Stimulated activated naive CD8-positive, alpha-beta T cell treated with anti-CD3 and anti-CD28 coated beads, Interleukin-15, Interleukin-2, amounts not matched to agents 100 ng/mL and 50 ng/mL, for 24 hours (primary cell): ENCODE measurements at regions not wholly inside any gene's neighbourhood (a gene's known extent, or its start where the extent isn't known, plus 50 kb on each side); places are given as distances from the start of the nearest gene placed in this dataset.

Source experiments
- H3K27ac Mint-ChIP-seq: one replicate; pipeline ENCODE4 v1.8.0; 2021; ENCODE audit warnings: mild to moderate bottlenecking, mixed read lengths
- H3K27me3 Mint-ChIP-seq: one replicate; pipeline ENCODE4 v1.8.0; 2021; ENCODE audit warnings: mixed read lengths
- H3K36me3 Mint-ChIP-seq: one replicate; pipeline ENCODE4 v1.8.0; 2021; ENCODE audit warnings: low read depth, mixed read lengths
- H3K4me1 Mint-ChIP-seq: one replicate; pipeline ENCODE4 v1.8.0; 2021; ENCODE audit warnings: low read depth, mixed read lengths
- H3K4me3 Mint-ChIP-seq: one replicate; pipeline ENCODE4 v1.8.0; 2021; ENCODE audit warnings: mild to moderate bottlenecking, mixed read lengths
- H3K9me3 Mint-ChIP-seq: one replicate; pipeline ENCODE4 v1.8.0; 2021; ENCODE audit warnings: mixed read lengths

DNA sequence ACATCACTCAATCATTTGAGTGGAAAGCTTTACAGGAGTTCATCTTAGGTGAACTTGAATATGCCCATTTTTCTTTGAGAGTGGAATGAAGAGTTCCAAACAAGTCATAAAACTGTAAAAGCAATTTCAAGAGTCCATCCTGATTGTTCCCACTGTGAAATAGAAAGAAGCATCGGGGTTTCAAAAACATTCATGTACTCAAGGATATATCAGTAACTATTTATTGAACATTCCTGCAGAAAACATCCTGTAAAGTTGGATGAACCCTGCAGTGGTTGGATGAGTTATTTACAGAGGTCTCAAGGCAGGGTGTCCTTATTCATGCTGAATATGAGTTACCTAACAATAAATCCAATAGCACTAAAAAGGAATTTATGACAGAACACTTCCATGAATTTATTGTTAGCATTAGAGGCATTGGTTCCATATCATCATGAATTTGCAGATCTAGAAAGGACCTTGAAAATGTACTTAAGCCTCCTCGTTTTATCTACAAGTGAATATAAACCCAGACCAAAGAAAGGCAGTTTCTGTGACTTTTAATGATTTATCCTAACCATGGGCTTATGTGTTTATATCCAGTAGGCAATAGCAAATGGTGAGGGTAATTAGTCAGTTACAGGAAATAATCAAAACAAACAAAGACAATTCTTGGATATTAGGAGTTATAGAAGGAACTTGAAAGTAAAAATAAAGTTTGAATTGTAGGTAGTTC, 361.9 kb upstream of the KCNMB2 start:
- Mint-ChIP-seq H3K9me3 (no peaks in the 10 kb centered on the region), H3K4me1 (no peaks in the 10 kb centered on the region), H3K4me3 (no peak overlapping the region), H3K27me3 (no peaks in the 10 kb centered on the region), H3K36me3 (no peaks in the 10 kb centered on the region), H3K27ac (no peak overlapping the region)

DNA sequence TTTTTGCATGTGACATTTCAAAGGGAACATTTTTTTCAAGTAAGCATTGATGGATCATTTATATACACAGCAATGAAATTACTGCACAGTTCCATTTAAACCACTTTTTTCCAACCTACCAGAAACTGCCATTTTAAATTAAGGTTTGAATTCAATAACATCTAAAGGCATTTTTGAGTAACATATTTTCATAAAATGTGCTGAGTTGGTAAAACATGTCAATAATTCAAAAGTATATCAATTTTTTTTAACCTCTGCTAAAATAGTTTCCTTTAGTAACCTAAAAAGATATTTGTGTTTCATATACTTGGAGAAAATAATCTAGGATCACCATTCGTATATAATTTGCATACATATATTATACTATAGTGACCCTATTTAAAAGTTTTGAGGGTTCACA, 355.1 kb upstream of the KCNMB2 start:
- no peaks in the 10 kb centered on the region for H3K36me3 Mint-ChIP-seq
- no peaks in the 10 kb centered on the region for H3K4me1 Mint-ChIP-seq
- no peaks in the 10 kb centered on the region for H3K27me3 Mint-ChIP-seq
- no peak overlapping the region for H3K4me3 Mint-ChIP-seq
- no peak overlapping the region for H3K27ac Mint-ChIP-seq
- no peaks in the 10 kb centered on the region for H3K9me3 Mint-ChIP-seq

DNA sequence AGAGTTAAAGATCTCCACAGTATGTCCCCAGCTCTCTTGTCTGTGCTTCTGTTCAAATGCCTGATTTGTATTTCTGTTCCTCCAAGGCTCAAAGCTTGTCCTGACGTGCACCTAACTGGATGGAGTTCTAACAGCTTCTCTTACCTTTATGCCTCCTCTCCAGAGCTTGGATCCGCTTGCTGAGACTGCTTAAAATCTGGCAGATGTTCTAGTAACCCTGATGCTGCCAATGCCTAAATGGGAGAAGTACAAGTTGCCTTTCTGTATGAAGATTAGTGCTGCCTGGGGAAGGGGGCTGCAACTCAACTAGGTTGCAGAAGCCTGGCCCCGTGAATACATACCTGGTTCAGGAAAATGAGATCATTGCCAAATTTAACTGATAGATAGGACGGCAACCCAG, 354.5 kb upstream of the KCNMB2 start:
- no peak overlapping the region for H3K27ac Mint-ChIP-seq
- H3K27me3 Mint-ChIP-seq: no peaks in the 10 kb centered on the region
- no peaks in the 10 kb centered on the region for H3K9me3 Mint-ChIP-seq
- no peak overlapping the region for H3K4me3 Mint-ChIP-seq
- H3K36me3 Mint-ChIP-seq: no peaks in the 10 kb centered on the region
- no peaks in the 10 kb centered on the region for H3K4me1 Mint-ChIP-seq

DNA sequence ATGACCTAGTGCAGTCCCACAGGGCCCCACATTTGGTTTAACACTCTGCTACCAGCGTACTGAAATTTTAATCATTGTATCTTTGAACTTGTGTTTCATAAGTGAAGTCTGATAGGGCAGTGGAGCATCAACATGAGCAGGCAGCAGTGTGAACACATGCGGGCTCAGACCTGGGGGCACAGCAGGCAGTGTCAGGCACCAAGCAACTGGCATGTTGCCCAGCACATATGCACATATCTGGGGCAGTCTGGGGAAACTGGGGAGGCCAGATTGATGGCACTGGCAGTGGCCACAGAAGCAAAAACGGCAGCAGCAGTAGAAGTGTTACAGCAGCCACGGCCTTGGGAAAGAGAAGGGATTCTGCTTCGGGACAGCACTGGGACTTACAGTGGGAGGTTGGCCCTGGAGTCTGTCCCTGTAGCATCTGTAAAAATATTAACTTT, 353.9 kb upstream of the KCNMB2 start:
- Mint-ChIP-seq H3K9me3 (no peaks in the 10 kb centered on the region), H3K4me1 (no peaks in the 10 kb centered on the region), H3K27me3 (no peaks in the 10 kb centered on the region), H3K36me3 (no peaks in the 10 kb centered on the region), H3K27ac (no peak overlapping the region), H3K4me3 (no peak overlapping the region)

DNA sequence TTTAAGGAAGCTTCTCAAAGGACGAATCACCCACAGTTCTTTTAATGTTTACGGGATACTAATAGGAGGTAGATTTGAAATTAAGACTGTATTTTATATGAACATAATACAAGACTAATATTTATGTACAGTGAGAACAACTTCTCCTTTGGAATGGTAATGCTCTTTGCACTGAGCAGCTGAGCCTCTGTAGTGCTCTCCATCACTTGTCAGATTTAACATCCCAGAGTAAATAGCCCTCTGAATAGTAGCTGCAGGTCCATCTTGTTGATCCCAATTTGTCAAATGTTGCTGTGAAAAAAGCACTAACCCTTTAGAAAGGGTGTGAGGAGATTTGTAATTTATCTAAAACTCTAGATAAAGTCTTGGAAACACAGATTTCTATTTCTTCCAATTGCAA, 351.4 kb upstream of the KCNMB2 start:
- Mint-ChIP-seq H3K27me3 (no peaks in the 10 kb centered on the region), H3K9me3 (no peaks in the 10 kb centered on the region), H3K4me3 (no peak overlapping the region), H3K27ac (no peak overlapping the region), H3K4me1 (no peaks in the 10 kb centered on the region), H3K36me3 (no peaks in the 10 kb centered on the region)

DNA sequence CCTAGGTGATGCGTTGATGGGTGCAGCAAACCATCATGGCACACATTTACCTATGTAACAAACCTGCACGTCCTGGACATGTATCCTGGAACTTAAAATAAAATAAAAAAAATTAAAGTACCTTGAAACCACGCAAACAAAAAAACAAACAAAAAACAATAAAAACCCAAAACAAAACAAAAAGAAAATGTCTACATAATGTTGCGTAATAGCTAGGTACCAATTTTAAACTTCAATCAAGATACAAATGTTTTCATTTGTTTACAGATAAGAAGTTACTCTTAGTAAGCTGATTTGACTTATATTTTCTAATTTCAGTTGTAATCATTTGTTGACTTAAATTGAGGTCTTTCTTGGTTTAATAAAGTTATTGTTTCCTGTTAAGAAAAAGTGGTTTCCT, 349.6 kb upstream of the KCNMB2 start:
- H3K4me3 Mint-ChIP-seq: no peak overlapping the region
- H3K36me3 Mint-ChIP-seq: no peaks in the 10 kb centered on the region
- H3K4me1 Mint-ChIP-seq: no peaks in the 10 kb centered on the region
- no peaks in the 10 kb centered on the region for H3K27me3 Mint-ChIP-seq
- no peak overlapping the region for H3K27ac Mint-ChIP-seq
- H3K9me3 Mint-ChIP-seq: no peaks in the 10 kb centered on the region

DNA sequence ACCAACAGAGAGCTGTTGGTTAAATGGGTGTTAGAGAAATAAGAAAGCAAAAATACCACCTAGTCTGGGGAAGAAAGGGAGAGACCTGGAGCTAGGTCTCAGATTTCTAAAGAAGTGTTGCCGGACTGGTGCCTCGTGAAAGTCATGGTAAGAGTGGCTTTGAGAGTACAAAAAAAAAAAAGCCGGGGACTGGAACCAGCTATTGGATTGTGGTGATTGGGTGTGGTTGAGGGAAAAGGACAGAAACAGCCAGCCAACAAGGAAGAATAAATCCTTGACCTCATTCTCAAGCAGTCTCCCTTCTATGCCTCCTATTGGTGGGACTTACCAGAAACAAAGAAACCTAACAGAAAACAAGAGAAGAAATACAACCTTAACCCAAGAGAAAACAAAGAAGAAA, 346.4 kb upstream of the KCNMB2 start:
- no peak overlapping the region for H3K4me3 Mint-ChIP-seq
- H3K27ac Mint-ChIP-seq: no peak overlapping the region
- H3K27me3 Mint-ChIP-seq: no peaks in the 10 kb centered on the region
- H3K9me3 Mint-ChIP-seq: no peaks in the 10 kb centered on the region
- no peaks in the 10 kb centered on the region for H3K36me3 Mint-ChIP-seq
- peaks cover 5% of the 10 kb centered on the region for H3K4me1 Mint-ChIP-seq

DNA sequence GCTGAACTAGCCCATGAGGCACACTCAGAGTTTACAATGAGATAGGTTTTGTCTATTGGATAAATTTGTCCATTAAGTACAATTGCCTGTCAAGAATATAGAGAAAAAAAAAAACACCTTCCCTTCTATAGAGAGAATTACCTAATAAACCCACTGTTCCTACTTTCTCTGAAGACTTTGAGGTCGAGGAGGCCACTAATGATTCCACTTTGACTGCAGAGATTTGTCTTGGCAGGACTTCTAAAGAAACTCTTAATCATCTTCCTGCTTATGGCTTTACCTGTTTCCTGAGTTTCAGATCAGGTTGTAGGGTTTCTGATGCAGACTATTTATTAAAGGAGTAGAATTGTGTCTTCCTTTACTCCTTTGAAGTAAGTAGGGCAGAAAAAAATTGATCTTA, 342.4 kb upstream of the KCNMB2 start:
- Mint-ChIP-seq H3K27me3 (no peaks in the 10 kb centered on the region), H3K4me3 (no peak overlapping the region), H3K9me3 (no peaks in the 10 kb centered on the region), H3K36me3 (no peaks in the 10 kb centered on the region), H3K27ac (no peak overlapping the region), H3K4me1 (peaks cover 5% of the 10 kb centered on the region)

DNA sequence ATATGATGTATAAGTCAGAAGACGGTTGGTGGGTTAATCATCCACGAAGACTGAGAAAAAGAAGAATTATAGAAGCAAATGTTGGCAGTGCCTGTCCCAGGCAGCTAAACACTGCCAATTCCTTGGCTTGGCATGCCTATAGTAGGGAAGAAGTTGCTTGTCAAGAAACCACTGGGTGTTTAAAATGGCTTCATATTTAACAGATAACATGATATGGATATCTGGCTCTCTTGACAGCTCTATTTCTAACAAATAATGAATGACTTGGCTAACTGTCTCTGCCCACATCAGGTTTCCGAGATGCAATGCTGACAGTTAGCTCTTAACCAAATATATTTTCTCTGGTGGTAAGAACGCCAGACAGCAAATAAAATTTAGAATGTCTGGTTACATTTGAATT, 341.7 kb upstream of the KCNMB2 start:
- Mint-ChIP-seq H3K27ac (no peak overlapping the region), H3K4me1 (peaks cover 5% of the 10 kb centered on the region), H3K9me3 (no peaks in the 10 kb centered on the region), H3K36me3 (no peaks in the 10 kb centered on the region), H3K4me3 (no peak overlapping the region), H3K27me3 (no peaks in the 10 kb centered on the region)

DNA sequence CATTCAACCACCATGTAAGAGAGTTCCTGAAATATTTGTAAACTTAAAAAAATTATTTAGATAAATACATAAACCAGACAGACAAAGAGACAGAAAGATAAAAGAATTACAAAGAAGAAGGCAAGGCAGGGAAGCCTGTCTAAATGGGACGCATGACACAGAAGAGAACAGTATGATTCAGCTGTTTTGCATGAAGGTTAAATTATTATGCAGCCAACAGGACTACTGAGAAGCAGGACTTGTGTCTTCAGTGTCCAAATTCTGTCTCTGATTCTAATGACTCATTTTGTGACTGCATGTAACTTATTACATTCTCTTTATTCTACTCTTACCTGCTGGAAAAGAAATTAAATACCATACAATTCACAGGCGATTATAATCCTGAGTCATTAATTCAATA, 340.4 kb upstream of the KCNMB2 start:
- H3K36me3 Mint-ChIP-seq: no peaks in the 10 kb centered on the region
- H3K27me3 Mint-ChIP-seq: no peaks in the 10 kb centered on the region
- H3K9me3 Mint-ChIP-seq: no peaks in the 10 kb centered on the region
- peaks cover 5% of the 10 kb centered on the region for H3K4me1 Mint-ChIP-seq
- H3K4me3 Mint-ChIP-seq: no peak overlapping the region
- H3K27ac Mint-ChIP-seq: no peak overlapping the region

DNA sequence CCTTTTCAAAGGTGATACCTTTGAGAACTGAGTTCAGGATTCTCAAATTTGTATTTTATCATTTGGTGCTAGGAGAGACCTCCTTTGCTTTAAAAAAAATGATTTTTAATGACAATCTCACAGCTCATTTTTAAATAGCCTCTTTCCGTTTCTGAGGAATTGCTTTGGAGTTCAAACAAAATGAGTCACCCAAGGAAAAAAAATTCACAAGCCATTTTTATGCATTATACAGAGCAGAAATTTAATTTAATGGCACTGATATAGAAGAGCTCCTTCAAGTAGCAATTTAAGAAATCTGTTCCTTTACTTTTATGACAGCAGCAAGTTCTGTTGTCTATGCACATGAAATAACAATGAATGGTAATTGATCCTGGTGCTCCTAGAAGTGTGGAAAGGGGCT, 337.9 kb upstream of the KCNMB2 start:
- Mint-ChIP-seq H3K36me3 (no peaks in the 10 kb centered on the region), H3K4me3 (no peak overlapping the region), H3K27ac (no peak overlapping the region), H3K9me3 (no peaks in the 10 kb centered on the region), H3K27me3 (no peaks in the 10 kb centered on the region), H3K4me1 (peaks cover 5% of the 10 kb centered on the region)

DNA sequence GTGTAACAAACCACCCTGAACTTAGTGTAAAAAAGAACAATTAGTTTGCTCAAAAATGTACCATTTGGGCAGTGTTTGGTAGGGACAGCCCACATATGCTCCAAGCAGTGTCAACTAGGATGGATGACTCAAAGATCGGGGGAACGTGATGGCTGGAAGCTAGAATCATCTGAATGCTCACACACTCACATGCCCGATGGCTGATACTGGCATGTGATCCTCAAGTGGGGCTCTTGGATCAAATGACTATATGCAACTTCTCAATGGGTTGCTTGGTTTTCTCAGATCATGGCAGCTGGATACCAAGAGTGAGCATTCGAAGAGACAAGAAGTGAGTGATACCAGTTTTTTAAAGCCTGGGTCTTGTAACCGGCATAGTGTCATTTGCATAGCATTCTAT, 335.9 kb upstream of the KCNMB2 start:
- no peaks in the 10 kb centered on the region for H3K36me3 Mint-ChIP-seq
- H3K4me3 Mint-ChIP-seq: no peak overlapping the region
- no peaks in the 10 kb centered on the region for H3K9me3 Mint-ChIP-seq
- no peaks in the 10 kb centered on the region for H3K4me1 Mint-ChIP-seq
- H3K27me3 Mint-ChIP-seq: no peaks in the 10 kb centered on the region
- H3K27ac Mint-ChIP-seq: no peak overlapping the region

DNA sequence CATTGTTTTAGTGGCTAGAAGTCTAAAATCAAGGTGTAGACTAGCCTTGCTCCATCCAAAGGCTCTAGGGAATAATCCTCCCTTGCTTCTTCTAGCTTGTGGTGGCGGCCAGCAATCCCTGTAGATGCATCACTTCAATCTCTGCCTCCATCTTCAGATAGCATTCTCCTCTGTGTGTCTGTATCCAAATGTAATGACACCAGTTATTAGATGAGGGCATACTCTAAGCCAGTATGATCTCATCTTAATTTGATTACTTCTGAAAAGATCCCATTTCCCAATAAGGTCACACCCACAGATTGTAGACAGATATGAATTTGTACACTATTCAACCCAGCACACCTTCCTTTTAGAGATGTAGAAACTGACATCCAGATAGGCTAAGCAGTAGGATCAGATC, 334.5 kb upstream of the KCNMB2 start:
- Mint-ChIP-seq H3K27ac (no peak overlapping the region), H3K4me3 (no peak overlapping the region), H3K9me3 (no peaks in the 10 kb centered on the region), H3K36me3 (no peaks in the 10 kb centered on the region), H3K4me1 (no peaks in the 10 kb centered on the region), H3K27me3 (no peaks in the 10 kb centered on the region)

DNA sequence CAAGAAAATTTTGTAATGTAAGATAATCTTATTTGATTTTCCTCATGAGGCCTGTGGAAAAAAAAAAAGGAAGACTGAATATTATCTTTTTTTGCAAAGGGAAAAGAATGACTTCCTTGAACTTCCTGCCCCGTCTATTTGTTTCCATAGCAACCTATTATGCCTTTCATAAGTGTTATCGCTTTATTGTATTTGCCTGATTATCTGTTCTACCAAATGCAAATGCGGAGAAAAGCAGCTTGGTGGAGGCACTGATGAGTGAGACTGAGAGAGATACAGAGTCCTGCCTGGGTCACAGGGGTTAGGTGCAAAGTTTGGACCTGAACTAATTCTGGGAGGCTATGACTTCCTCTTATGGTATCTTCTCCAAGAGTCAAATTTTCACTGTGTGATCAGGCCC, 334.0 kb upstream of the KCNMB2 start:
- Mint-ChIP-seq H3K4me3 (no peak overlapping the region), H3K27me3 (no peaks in the 10 kb centered on the region), H3K9me3 (no peaks in the 10 kb centered on the region), H3K27ac (no peak overlapping the region), H3K4me1 (no peaks in the 10 kb centered on the region), H3K36me3 (no peaks in the 10 kb centered on the region)

DNA sequence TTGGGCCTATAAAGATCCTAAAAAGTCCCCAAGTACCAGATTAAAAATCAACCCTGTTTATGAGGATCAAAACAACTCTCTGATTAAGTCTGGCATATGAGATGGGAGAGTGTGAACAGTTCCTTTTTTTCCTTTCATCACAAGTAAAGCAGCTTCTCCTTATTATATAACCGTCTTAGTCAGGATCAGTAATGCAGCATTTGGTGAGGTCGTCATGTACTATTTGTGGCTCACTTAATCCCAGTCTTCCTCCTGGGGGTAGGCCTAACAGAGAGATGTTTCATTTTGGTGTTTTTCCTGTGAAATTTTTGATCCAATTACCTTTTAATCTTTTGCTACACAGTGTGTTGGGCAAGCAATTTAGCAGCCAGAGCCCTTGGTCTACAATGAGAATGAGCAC, 333.1 kb upstream of the KCNMB2 start:
- H3K4me1 Mint-ChIP-seq: no peaks in the 10 kb centered on the region
- no peaks in the 10 kb centered on the region for H3K9me3 Mint-ChIP-seq
- H3K4me3 Mint-ChIP-seq: no peak overlapping the region
- H3K27me3 Mint-ChIP-seq: no peaks in the 10 kb centered on the region
- H3K36me3 Mint-ChIP-seq: no peaks in the 10 kb centered on the region
- H3K27ac Mint-ChIP-seq: no peak overlapping the region

DNA sequence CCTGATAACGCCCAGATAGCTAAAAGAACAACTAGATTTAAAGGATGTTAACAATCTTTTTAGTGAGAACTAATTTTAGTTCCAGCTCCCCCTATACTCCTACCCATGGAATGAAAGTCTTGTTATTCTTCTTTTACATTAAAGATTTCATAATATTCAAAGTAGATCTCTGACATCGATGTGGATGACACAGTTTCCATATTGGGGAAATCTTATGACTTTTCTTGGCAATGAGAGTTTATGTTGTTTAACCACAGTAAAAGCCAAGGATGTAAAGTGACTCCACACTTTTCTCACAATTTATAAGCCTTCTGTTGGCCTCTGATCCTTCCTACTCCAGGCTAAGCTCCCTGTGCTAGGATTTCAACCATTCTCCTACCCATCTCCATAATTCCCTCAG, 332.6 kb upstream of the KCNMB2 start:
- no peaks in the 10 kb centered on the region for H3K4me1 Mint-ChIP-seq
- no peaks in the 10 kb centered on the region for H3K9me3 Mint-ChIP-seq
- H3K4me3 Mint-ChIP-seq: no peak overlapping the region
- H3K27me3 Mint-ChIP-seq: no peaks in the 10 kb centered on the region
- H3K27ac Mint-ChIP-seq: no peak overlapping the region
- no peaks in the 10 kb centered on the region for H3K36me3 Mint-ChIP-seq
